ENCODE measurements at regions not wholly inside any gene's neighbourhood (a gene's known extent, or its start where the extent isn't known, plus 50 kb on each side); places are given as distances from the start of the nearest gene placed in this dataset.

- DNase-seq = no peak
Observed at GRCh38 chr3:59546522-59546921, 496.7 kb upstream of the CFAP20DC start.

GRCh38 chr3:59545374-59545773, 495.5 kb upstream of the CFAP20DC start:
- DNase-seq = no peak

GRCh38 chr3:59542276-59542675, 492.5 kb upstream of the CFAP20DC start:
- no peak for DNase-seq

GRCh38 chr3:59540696-59541095, 490.9 kb upstream of the CFAP20DC start:
- no peak for DNase-seq

GRCh38 chr3:59540241-59540640, 490.4 kb upstream of the CFAP20DC start:
- no peak for DNase-seq

GRCh38 chr3:59538753-59539432, 489.1 kb upstream of the CFAP20DC start:
- DNase-seq = no peak

GRCh38 chr3:59535791-59536221, 486.0 kb upstream of the CFAP20DC start:
- peak in 1 of 3 donors; percentile 23 for DNase-seq

GRCh38 chr3:59531994-59532393, 482.2 kb upstream of the CFAP20DC start:
- no peak for DNase-seq

- no peak for DNase-seq
Observed at GRCh38 chr3:59531066-59531745, 481.4 kb upstream of the CFAP20DC start.

GRCh38 chr3:59528251-59528650, 478.4 kb upstream of the CFAP20DC start:
- DNase-seq = no peak

GRCh38 chr3:59527493-59527892, 477.7 kb upstream of the CFAP20DC start:
- DNase-seq = no peak

- DNase-seq = no peak
Observed at GRCh38 chr3:59526999-59527398, 477.2 kb upstream of the CFAP20DC start.

GRCh38 chr3:59522550-59522949, 472.7 kb upstream of the CFAP20DC start:
- DNase-seq = no peak

GRCh38 chr3:59519094-59519493, 469.3 kb upstream of the CFAP20DC start:
- no peak for DNase-seq

- no peak for DNase-seq
Observed at GRCh38 chr3:59518283-59519055, 468.6 kb upstream of the CFAP20DC start.

- no peak for DNase-seq
Observed at GRCh38 chr3:59517388-59517787, 467.6 kb upstream of the CFAP20DC start.

- no peak for DNase-seq
Observed at GRCh38 chr3:59515966-59516365, 466.1 kb upstream of the CFAP20DC start.

- DNase-seq = no peak
Observed at GRCh38 chr3:59514865-59515482, 465.1 kb upstream of the CFAP20DC start.

- DNase-seq = no peak
Observed at GRCh38 chr3:59513570-59513969, 463.7 kb upstream of the CFAP20DC start.

GRCh38 chr3:59512066-59512465, 462.2 kb upstream of the CFAP20DC start:
- no peak for DNase-seq

- DNase-seq = no peak
Observed at GRCh38 chr3:59510576-59510975, 460.8 kb upstream of the CFAP20DC start.

GRCh38 chr3:59508273-59508672, 458.4 kb upstream of the CFAP20DC start:
- no peak for DNase-seq

Data from muscle of back (tissue), 3 donors.